ENCODE measurements at regions not wholly inside any gene's neighbourhood (a gene's known extent, or its start where the extent isn't known, plus 50 kb on each side); places are given as distances from the start of the nearest gene placed in this dataset.

- TF ChIP-seq RBAK (CRISPR knock-in tag; IDR thresholded peaks at IDR 0.05) (no peak), RAD21 (CRISPR knock-in tag; IDR thresholded peaks at IDR 0.05) (no peak), CEBPB (IDR thresholded peaks at IDR 0.05; ENCODE audit: borderline replicate concordance, low read depth, low read length) (no peak), CREB1 (IDR thresholded peaks at IDR 0.05) (no peak), CREB1 (CRISPR knock-in tag; IDR thresholded peaks at IDR 0.05) (no peak), SIN3B (IDR thresholded peaks at IDR 0.05; ENCODE audit: low read length) (no peak), NCOA2 (CRISPR knock-in tag; IDR thresholded peaks at IDR 0.05) (no peak), ZNF274 (CRISPR knock-in tag; IDR thresholded peaks at IDR 0.05) (no peak), ZBTB1 (CRISPR knock-in tag; IDR thresholded peaks at IDR 0.05; ENCODE audit: borderline replicate concordance) (no peak), FOSL2 (CRISPR knock-in tag; IDR thresholded peaks at IDR 0.05) (no peak), ZNF10 (CRISPR knock-in tag; IDR thresholded peaks at IDR 0.05; ENCODE audit: borderline replicate concordance, low read depth) (no peak), ZNF432 (CRISPR knock-in tag; IDR thresholded peaks at IDR 0.05; ENCODE audit: borderline replicate concordance) (no peak), MNT (IDR thresholded peaks at IDR 0.05) (no peak), HIVEP1 (CRISPR knock-in tag; IDR thresholded peaks at IDR 0.05) (no peak), MYC (CRISPR knock-in tag; IDR thresholded peaks at IDR 0.05; ENCODE audit: borderline replicate concordance) (no peak)
Observed at GRCh38 chr6:133612459-133612858, 276.5 kb upstream of the TCF21 start.
